Aorta (tissue), 5 donors: ENCODE measurements at regions not wholly inside any gene's neighbourhood (a gene's known extent, or its start where the extent isn't known, plus 50 kb on each side); places are given as distances from the start of the nearest gene placed in this dataset.
A peak's percentile ranks its signal among the peaks of the same experiment; 100 is the strongest.

Experiments used
- ATAC-seq: fragments of 200-7000 bp; cut with Tn5 transposase; one replicate; pipeline ENCODE4 v1.9.1; 2022; ENCODE audit warnings: moderate library complexity; ENCODE audit not compliant: low FRiP score
- DNase-seq, 2 donors: peaks; one replicate each; pipeline ENCODE4 v3.0.0-alpha.2; 2020
- H3K27ac ChIP-seq, 2 donors: one replicate each; pipeline ENCODE4 v1.5.1; 2013; ENCODE audit warnings: low read length in 2 of 2, mild to moderate bottlenecking in 2 of 2, moderate library complexity in 2 of 2, control low read depth in 1 of 2, inconsistent platforms in 1 of 2, low read depth in 1 of 2
- H3K27me3 ChIP-seq, 2 donors: one replicate each; pipeline ENCODE4 v1.6.1; 2013; ENCODE audit warnings: control low read depth in 1 of 2, low read length in 1 of 2, mild to moderate bottlenecking in 1 of 2, moderate library complexity in 1 of 2; ENCODE audit not compliant: insufficient read depth in 2 of 2, control insufficient read depth in 1 of 2
- H3K36me3 ChIP-seq, 2 donors: one replicate each; pipeline ENCODE4 v1.6.1; 2013; ENCODE audit warnings: control low read depth in 1 of 2, low read length in 1 of 2, mild to moderate bottlenecking in 1 of 2; ENCODE audit not compliant: insufficient read depth in 2 of 2, control insufficient read depth in 1 of 2
- H3K4me1 ChIP-seq, 2 donors: one replicate each; pipeline ENCODE4 v1.6.1; 2013; ENCODE audit warnings: low read length in 2 of 2, control low read depth in 1 of 2, mild to moderate bottlenecking in 1 of 2, moderate library complexity in 1 of 2; ENCODE audit not compliant: insufficient read depth in 2 of 2, control insufficient read depth in 1 of 2
- H3K4me3 ChIP-seq, 2 donors: one replicate each; pipeline ENCODE4 v1.5.1; 2013; ENCODE audit warnings: low read length in 2 of 2, control low read depth in 1 of 2, mild to moderate bottlenecking in 1 of 2
- H3K9me3 ChIP-seq: one replicate; pipeline ENCODE4 v1.6.1; 2013; ENCODE audit warnings: mild to moderate bottlenecking, low read length; ENCODE audit not compliant: control insufficient read depth
- WGBS, 2 donors: extraction: QIAGEN DNeasy Blood & Tissue Kit; methylation state at CpG; one replicate each; pipeline ENCODE4 v1.1.7; 2013; 5-methylcytosine and 5-hydroxymethylcytosine counted together
- intact Hi-C, 2 donors: fragments of 100-400 bp; cut with DNase I; formaldehyde crosslinking; loops; one replicate each; pipeline versions ENCODE4 v1.14.2 to v1.15.0; 2022
- donor health status: healthy with polysubstance abuse.
- donor health status: Bipolar disorder and iron deficiency.
- donor health status: DM: no; HTN: no; CAD: no.
- donor health status: DM: no; HTN: no; CAD: no.
- donor health status: DM: yes; HTN: yes; CAD: no.

- Histone ChIP-seq H3K27ac (no peak overlapping the region), H3K9me3 (no peaks in the 10 kb centered on the region), H3K4me3 (no peak overlapping the region), H3K4me1 (no peaks in the 10 kb centered on the region), H3K36me3 (no peaks in the 10 kb centered on the region), H3K27me3 (no peaks in the 10 kb centered on the region)
- DNase-seq (no peak), ATAC-seq (no peak)
- WGBS, 2 donors = 74 to 88% methylated on average over 7 of the region's 7 CpGs
- intact Hi-C loops = loop anchor here (10.0 kb wide), 2 partner anchors 91 to 729 kb away; no protein-coding TSS in a partner anchor
Measured at GRCh38 chr7:47093320-47094234, 488.3 kb downstream of the TNS3 start.

GRCh38 chr7:47092336-47092735 lies 489.6 kb downstream of the TNS3 start:
- Histone ChIP-seq H3K27ac (no peak overlapping the region), H3K4me3 (no peak overlapping the region), H3K36me3 (no peaks in the 10 kb centered on the region), H3K9me3 (no peaks in the 10 kb centered on the region), H3K4me1 (no peaks in the 10 kb centered on the region), H3K27me3 (no peaks in the 10 kb centered on the region)
- ATAC-seq (no peak), DNase-seq (no peak)
- intact Hi-C loops = loop anchor here (10.0 kb wide), 2 partner anchors 92 to 728 kb away; no protein-coding TSS in a partner anchor

- H3K27ac ChIP-seq = no peak overlapping the region
- H3K9me3 ChIP-seq = no peaks in the 10 kb centered on the region
- WGBS, 2 donors = 63 to 68% methylated on average over 3 of the region's 3 CpGs
- ATAC-seq (no peak), DNase-seq (no peak)
- no peaks in the 10 kb centered on the region for H3K27me3 ChIP-seq
- H3K4me1 ChIP-seq = no peaks in the 10 kb centered on the region
- H3K4me3 ChIP-seq = no peak overlapping the region
- H3K36me3 ChIP-seq = no peaks in the 10 kb centered on the region
- intact Hi-C loops = loop anchor here (10.0 kb wide), 2 partner anchors 94 to 726 kb away; no protein-coding TSS in a partner anchor
Measured at GRCh38 chr7:47091141-47091540, 490.8 kb downstream of the TNS3 start.

DNA sequence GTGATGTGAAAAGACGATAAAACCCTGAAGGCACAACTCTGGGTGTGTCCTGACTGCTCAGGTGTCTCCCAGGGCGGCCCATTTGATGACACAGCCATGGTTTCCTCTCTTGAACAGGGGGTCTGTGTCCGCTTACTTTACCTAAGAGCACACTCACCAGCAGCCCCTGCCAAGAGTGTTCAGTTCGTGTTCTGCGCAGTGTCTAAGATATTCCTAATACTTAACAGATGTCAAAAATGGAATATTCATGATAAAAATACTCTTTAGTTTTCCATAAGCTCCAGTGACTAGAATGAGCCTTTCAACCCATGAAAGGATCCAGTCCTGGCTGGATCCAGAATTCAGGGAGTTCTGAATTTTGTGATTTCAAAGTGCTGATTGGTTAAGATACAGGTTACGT lies 492.4 kb downstream of the TNS3 start:
- no peak for ATAC-seq
- H3K4me1 ChIP-seq = no peaks in the 10 kb centered on the region
- no peak for DNase-seq
- H3K9me3 ChIP-seq = no peaks in the 10 kb centered on the region
- H3K27ac ChIP-seq = no peak overlapping the region
- no peak overlapping the region for H3K4me3 ChIP-seq
- intact Hi-C loops = loop anchor here (2.0 to 10.0 kb wide), 5 partner anchors 405 to 1169 kb away; partner anchors contain the start of gene IGFBP3 (in 1 of the 2)
- H3K36me3 ChIP-seq = no peaks in the 10 kb centered on the region
- 79 to 80% methylated on average over 6 of the region's 6 CpGs for WGBS, 2 donors
- H3K27me3 ChIP-seq = no peaks in the 10 kb centered on the region

GRCh38 chr7:47089068-47089417 lies 492.9 kb downstream of the TNS3 start:
- 33 to 40% methylated on average over 1 of the region's 1 CpG for WGBS, 2 donors
- Histone ChIP-seq H3K4me3 (no peak overlapping the region), H3K4me1 (no peaks in the 10 kb centered on the region), H3K27me3 (no peaks in the 10 kb centered on the region), H3K27ac (no peak overlapping the region), H3K9me3 (no peaks in the 10 kb centered on the region), H3K36me3 (no peaks in the 10 kb centered on the region)
- DNase-seq (no peak), ATAC-seq (no peak)
- intact Hi-C loops = loop anchor here (2.0 to 10.0 kb wide), 5 partner anchors 404 to 1168 kb away; partner anchors contain the start of gene IGFBP3 (in 1 of the 2)

- Histone ChIP-seq H3K27ac (no peak overlapping the region), H3K4me3 (no peak overlapping the region), H3K9me3 (no peaks in the 10 kb centered on the region), H3K4me1 (no peaks in the 10 kb centered on the region), H3K36me3 (no peaks in the 10 kb centered on the region), H3K27me3 (no peaks in the 10 kb centered on the region)
- 37 to 40% methylated on average over 14 of the region's 14 CpGs for WGBS, 2 donors
- DNase-seq (peak; percentile 57 to 78), ATAC-seq (peak; percentile 89)
- intact Hi-C loops = loop anchor here (2.0 to 10.0 kb wide), 5 partner anchors 404 to 1168 kb away; partner anchors contain the start of gene IGFBP3 (in 1 of the 2)
Measured at GRCh38 chr7:47088329-47089067, 493.4 kb downstream of the TNS3 start.

- Histone ChIP-seq H3K27me3 (no peaks in the 10 kb centered on the region), H3K27ac (no peak overlapping the region), H3K4me1 (no peaks in the 10 kb centered on the region), H3K4me3 (no peak overlapping the region), H3K9me3 (no peaks in the 10 kb centered on the region), H3K36me3 (no peaks in the 10 kb centered on the region)
- 70% methylated on average over 2 of the region's 2 CpGs for WGBS, 2 donors
- intact Hi-C loops = loop anchor here (2.0 to 10.0 kb wide), 5 partner anchors 403 to 1167 kb away; partner anchors contain the start of gene IGFBP3 (in 1 of the 2)
- ATAC-seq (no peak), DNase-seq (no peak)
Measured at GRCh38 chr7:47087866-47088265, 494.0 kb downstream of the TNS3 start.

- 86 to 96% methylated on average over 1 of the region's 1 CpG for WGBS, 2 donors
- H3K4me1 ChIP-seq = no peaks in the 10 kb centered on the region
- H3K27ac ChIP-seq = no peak overlapping the region
- no peaks in the 10 kb centered on the region for H3K9me3 ChIP-seq
- H3K36me3 ChIP-seq = no peaks in the 10 kb centered on the region
- DNase-seq (no peak), ATAC-seq (no peak)
- intact Hi-C loops = loop anchor here (5.0 to 10.0 kb wide), 3 partner anchors 401 to 733 kb away; no protein-coding TSS in a partner anchor
- no peak overlapping the region for H3K4me3 ChIP-seq
- H3K27me3 ChIP-seq = no peaks in the 10 kb centered on the region
Measured at GRCh38 chr7:47085491-47086275, 496.2 kb downstream of the TNS3 start.
